PC-9 (cell line): ENCODE measurements at regions not wholly inside any gene's neighbourhood (a gene's known extent, or its start where the extent isn't known, plus 50 kb on each side); places are given as distances from the start of the nearest gene placed in this dataset.

Experiments
- EZH2 ChIP-seq: fragments of 200-600 bp; sonication (generic); IDR thresholded peaks from 2 replicates; pipeline ENCODE4 v1.8.0; 2017; ENCODE audit warnings: antibody characterized with exemption, low read depth
- TF ChIP-seq, protein P1 (sequence below): fragments of 200-600 bp; sonication (generic); conservative IDR thresholded peaks from 2 replicates; pipeline ENCODE4 v1.6.1; 2017; ENCODE audit warnings: mixed run types, antibody characterized with exemption, mild to moderate bottlenecking, moderate library complexity

DNA sequence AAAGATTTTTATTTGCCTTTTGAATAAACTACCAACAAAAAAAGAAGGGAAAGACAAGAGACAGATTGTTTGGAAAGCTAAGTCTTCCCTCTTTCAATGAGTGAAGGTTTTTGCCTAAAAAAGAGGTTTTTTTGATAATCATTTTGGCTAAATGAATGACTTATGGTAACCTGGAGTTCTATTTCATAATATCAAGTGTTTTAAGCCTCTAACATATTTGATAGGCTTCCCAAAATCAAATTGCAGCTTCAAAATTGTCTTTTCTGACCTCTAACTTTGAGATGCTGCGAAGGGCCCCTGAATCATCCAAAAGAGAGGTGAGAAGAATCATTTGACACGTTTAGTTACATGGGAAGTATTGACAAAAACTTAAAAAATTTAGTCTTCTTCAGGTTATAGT lies 53.0 kb upstream of the NAMPT start:
- TF ChIP-seq EZH2 = no peak
- TF ChIP-seq, protein P1, sequence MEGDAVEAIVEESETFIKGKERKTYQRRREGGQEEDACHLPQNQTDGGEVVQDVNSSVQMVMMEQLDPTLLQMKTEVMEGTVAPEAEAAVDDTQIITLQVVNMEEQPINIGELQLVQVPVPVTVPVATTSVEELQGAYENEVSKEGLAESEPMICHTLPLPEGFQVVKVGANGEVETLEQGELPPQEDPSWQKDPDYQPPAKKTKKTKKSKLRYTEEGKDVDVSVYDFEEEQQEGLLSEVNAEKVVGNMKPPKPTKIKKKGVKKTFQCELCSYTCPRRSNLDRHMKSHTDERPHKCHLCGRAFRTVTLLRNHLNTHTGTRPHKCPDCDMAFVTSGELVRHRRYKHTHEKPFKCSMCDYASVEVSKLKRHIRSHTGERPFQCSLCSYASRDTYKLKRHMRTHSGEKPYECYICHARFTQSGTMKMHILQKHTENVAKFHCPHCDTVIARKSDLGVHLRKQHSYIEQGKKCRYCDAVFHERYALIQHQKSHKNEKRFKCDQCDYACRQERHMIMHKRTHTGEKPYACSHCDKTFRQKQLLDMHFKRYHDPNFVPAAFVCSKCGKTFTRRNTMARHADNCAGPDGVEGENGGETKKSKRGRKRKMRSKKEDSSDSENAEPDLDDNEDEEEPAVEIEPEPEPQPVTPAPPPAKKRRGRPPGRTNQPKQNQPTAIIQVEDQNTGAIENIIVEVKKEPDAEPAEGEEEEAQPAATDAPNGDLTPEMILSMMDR = no peak
